ENCODE measurements at regions not wholly inside any gene's neighbourhood (a gene's known extent, or its start where the extent isn't known, plus 50 kb on each side); places are given as distances from the start of the nearest gene placed in this dataset.

DNA sequence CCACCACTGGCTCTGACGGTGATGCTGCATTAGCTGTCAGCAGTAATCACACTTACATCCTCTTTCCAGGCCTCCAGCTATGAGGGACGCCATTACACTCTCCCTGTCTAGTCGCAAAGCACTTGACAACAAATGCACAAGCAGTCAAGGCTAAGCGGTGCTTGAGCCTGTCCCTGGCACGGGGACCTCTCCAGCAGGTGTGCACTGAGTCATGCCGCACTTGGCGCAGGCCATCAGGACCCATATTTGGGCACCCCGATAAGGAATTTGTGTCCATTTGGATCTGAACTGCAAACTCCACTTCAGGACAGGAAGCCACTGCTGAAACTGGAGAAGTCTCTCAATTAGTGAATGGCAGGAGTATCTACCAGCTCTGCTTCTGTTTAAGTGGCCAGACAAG is 301.9 kb upstream of the OBI1 start:
- H3K4me3 ChIP-seq (ENCODE audit: low read depth, low read length) = no peak overlapping the region
- POLR2A ChIA-PET = no interaction called here

DNA sequence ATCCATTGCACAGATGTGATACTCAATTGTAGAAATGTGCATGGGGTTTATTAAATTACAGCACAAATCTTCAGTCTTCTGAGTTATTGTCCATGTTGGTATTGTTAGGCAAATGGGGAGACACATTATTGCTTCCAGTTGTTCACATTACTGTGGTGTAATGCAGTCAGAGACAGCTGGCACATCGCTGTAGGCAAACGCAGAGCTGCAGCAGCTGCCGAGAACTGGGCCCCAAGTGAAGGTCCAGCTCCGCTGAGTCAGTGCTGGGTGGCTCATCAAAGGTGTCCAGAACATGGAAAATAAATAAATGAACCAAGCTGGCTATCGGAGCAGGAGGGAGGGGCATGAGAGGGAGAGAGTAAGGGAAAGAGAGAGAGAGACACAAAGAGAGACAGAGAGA is 299.1 kb upstream of the OBI1 start:
- TF ChIP-seq ZNF157 (tag by site-specific recombination; IDR thresholded peaks at IDR 0.05) (no peak), ZNF791 (tag by site-specific recombination; IDR thresholded peaks at IDR 0.05) (no peak), ZNF776 (tag by site-specific recombination; IDR thresholded peaks at IDR 0.05; ENCODE audit: borderline replicate concordance) (no peak), ZNF544 (tag by site-specific recombination; IDR thresholded peaks at IDR 0.05) (no peak), ZNF138 (tag by site-specific recombination; IDR thresholded peaks at IDR 0.05; ENCODE audit: borderline replicate concordance) (no peak), MEIS1 (CRISPR knock-in tag; IDR thresholded peaks at IDR 0.05; ENCODE audit: borderline replicate concordance) (no peak), ZNF202 (tag by site-specific recombination; IDR thresholded peaks at IDR 0.05; ENCODE audit: borderline replicate concordance) (no peak), ZNF223 (tag by site-specific recombination; IDR thresholded peaks at IDR 0.05) (no peak), ZNF184 (tag by site-specific recombination; IDR thresholded peaks at IDR 0.05) (no peak)
- TF ChIP-seq, protein P1, sequence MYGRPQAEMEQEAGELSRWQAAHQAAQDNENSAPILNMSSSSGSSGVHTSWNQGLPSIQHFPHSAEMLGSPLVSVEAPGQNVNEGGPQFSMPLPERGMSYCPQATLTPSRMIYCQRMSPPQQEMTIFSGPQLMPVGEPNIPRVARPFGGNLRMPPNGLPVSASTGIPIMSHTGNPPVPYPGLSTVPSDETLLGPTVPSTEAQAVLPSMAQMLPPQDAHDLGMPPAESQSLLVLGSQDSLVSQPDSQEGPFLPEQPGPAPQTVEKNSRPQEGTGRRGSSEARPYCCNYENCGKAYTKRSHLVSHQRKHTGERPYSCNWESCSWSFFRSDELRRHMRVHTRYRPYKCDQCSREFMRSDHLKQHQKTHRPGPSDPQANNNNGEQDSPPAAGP (tag by site-specific recombination; IDR thresholded peaks at IDR 0.05) = no peak
- TF ChIP-seq, protein P2, sequence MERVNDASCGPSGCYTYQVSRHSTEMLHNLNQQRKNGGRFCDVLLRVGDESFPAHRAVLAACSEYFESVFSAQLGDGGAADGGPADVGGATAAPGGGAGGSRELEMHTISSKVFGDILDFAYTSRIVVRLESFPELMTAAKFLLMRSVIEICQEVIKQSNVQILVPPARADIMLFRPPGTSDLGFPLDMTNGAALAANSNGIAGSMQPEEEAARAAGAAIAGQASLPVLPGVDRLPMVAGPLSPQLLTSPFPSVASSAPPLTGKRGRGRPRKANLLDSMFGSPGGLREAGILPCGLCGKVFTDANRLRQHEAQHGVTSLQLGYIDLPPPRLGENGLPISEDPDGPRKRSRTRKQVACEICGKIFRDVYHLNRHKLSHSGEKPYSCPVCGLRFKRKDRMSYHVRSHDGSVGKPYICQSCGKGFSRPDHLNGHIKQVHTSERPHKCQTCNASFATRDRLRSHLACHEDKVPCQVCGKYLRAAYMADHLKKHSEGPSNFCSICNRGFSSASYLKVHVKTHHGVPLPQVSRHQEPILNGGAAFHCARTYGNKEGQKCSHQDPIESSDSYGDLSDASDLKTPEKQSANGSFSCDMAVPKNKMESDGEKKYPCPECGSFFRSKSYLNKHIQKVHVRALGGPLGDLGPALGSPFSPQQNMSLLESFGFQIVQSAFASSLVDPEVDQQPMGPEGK (tag by site-specific recombination; IDR thresholded peaks at IDR 0.05) = no peak
- no peak overlapping the region for H3K27ac ChIP-seq (ENCODE audit: extremely low read depth, low read depth, low read length)
- POLR2A ChIA-PET = no interaction called here
- H3K36me3 ChIP-seq (ENCODE audit: control insufficient read depth in 2 of 2, insufficient read depth in 1 of 2, low read length in 2 of 2) = no peaks in the 10 kb centered on the region
- H3K4me3 ChIP-seq (ENCODE audit: low read depth, low read length) = no peak overlapping the region
- H3K9me3 ChIP-seq (ENCODE audit: control insufficient read depth, insufficient read depth, low read depth, low read length) = no peaks in the 10 kb centered on the region
- CTCF ChIA-PET = interaction anchor here (0.7 kb wide), 1 partner anchor 717 kb away, joined by 3 read pairs; no protein-coding TSS in a partner anchor
- no peaks in the 10 kb centered on the region for H3K4me1 ChIP-seq (ENCODE audit: control insufficient read depth, insufficient read depth, low read length)

More for the DNA sequence above, 301.9 kb upstream of the OBI1 start:
- Histone ChIP-seq H3K9me3 (ENCODE audit: control insufficient read depth, insufficient read depth, low read depth, low read length) (no peaks in the 10 kb centered on the region), H3K27ac (ENCODE audit: extremely low read depth, low read depth, low read length) (no peak overlapping the region), H3K36me3 (ENCODE audit: control insufficient read depth in 2 of 2, insufficient read depth in 1 of 2, low read length in 2 of 2) (no peaks in the 10 kb centered on the region), H3K4me1 (ENCODE audit: control insufficient read depth, insufficient read depth, low read length) (no peaks in the 10 kb centered on the region)
- CTCF ChIA-PET = interaction anchor here (1.4 kb wide), 1 partner anchor 18 kb away, joined by 5 read pairs; no protein-coding TSS in a partner anchor
- TF ChIP-seq SP3 (tag by site-specific recombination; IDR thresholded peaks at IDR 0.05) = no peak
- TF ChIP-seq ZBTB1 (tag by site-specific recombination; IDR thresholded peaks at IDR 0.05) = no peak
- TF ChIP-seq MZF1 (tag by site-specific recombination; IDR thresholded peaks at IDR 0.05; ENCODE audit: borderline replicate concordance) = no peak
- no peak for TF ChIP-seq ZNF274 (IDR thresholded peaks at IDR 0.05; ENCODE audit: low read length)
- TF ChIP-seq ZNF274 (tag by site-specific recombination; IDR thresholded peaks at IDR 0.05; ENCODE audit: borderline replicate concordance) = no peak
- no peak for TF ChIP-seq KLF7 (tag by site-specific recombination; IDR thresholded peaks at IDR 0.05; ENCODE audit: borderline replicate concordance)
- TF ChIP-seq ZNF626 (tag by site-specific recombination; IDR thresholded peaks at IDR 0.05) = no peak
- no peak for TF ChIP-seq ZNF175 (tag by site-specific recombination; IDR thresholded peaks at IDR 0.05)
- no peak for TF ChIP-seq ZNF701 (tag by site-specific recombination; IDR thresholded peaks at IDR 0.05)
- no peak for TF ChIP-seq SETDB1 (IDR thresholded peaks at IDR 0.05; ENCODE audit: insufficient read length, low read length)
- TF ChIP-seq ZNF311 (tag by site-specific recombination; IDR thresholded peaks at IDR 0.05; ENCODE audit: borderline replicate concordance) = no peak
- no peak for TF ChIP-seq ZNF514 (tag by site-specific recombination; IDR thresholded peaks at IDR 0.05)
- TF ChIP-seq, protein P3, sequence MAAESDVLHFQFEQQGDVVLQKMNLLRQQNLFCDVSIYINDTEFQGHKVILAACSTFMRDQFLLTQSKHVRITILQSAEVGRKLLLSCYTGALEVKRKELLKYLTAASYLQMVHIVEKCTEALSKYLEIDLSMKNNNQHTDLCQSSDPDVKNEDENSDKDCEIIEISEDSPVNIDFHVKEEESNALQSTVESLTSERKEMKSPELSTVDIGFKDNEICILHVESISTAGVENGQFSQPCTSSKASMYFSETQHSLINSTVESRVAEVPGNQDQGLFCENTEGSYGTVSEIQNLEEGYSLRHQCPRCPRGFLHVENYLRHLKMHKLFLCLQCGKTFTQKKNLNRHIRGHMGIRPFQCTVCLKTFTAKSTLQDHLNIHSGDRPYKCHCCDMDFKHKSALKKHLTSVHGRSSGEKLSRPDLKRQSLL (tag by site-specific recombination; IDR thresholded peaks at IDR 0.05) = no peak
- TF ChIP-seq ZNF544 (tag by site-specific recombination; IDR thresholded peaks at IDR 0.05) = no peak
- TF ChIP-seq ZNF501 (tag by site-specific recombination; IDR thresholded peaks at IDR 0.05) = no peak
